DND-41 (cell line): ENCODE measurements at regions not wholly inside any gene's neighbourhood (a gene's known extent, or its start where the extent isn't known, plus 50 kb on each side); places are given as distances from the start of the nearest gene placed in this dataset.

Experiments
- CTCF ChIP-seq: IDR thresholded peaks from 2 replicates; pipeline ENCODE4 v1.5.1; 2012; ENCODE audit warnings: borderline replicate concordance, low read length, moderate library complexity, mild to moderate bottlenecking; ENCODE audit not compliant: poor library complexity, severe bottlenecking; ENCODE audit errors: extremely low read depth
- EZH2 ChIP-seq: IDR thresholded peaks from 3 replicates; pipeline ENCODE4 v1.6.1; 2012; ENCODE audit warnings: borderline replicate concordance, low read depth, mild to moderate bottlenecking, moderate library complexity, low read length, inconsistent platforms; ENCODE audit not compliant: severe bottlenecking

DNA sequence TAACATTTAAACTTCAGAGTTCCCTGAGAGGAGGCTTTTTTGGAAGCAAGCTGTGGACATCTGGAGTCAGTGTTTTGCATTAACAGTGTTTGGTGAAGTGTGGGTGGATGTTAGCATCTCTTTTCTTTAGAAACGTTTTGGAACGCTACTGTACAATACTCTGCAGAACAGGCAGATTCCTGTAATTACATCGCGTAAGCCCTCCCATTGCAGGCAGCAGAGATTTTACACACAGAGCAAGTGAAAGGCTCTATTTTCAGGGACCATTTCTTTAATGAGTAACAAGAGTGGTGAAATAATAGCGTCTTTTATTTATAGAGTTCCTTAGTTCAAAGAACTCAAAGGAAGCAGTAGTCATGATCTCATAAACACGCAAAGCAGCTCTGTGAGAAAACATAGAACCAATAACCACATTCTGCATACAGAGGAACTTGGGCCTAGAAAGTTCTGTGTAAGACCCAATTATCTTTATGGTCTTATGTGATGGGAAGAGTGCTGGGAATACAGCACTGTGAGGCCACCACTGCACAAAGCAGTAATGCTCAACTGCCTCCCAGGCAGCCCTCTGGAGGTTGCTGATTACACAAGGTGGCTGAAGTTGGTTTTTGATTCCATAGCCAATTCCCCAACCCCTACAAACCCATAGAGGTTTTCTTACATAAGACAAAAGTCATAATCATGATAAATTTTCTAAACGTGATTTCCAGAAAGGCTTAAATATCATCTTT is 298.7 kb upstream of the EPHA5 start:
- TF ChIP-seq CTCF = no peak
- no peak for TF ChIP-seq EZH2
